T-helper 1 cell treated with Interleukin-12 subunit alpha and Interleukin-12 subunit beta and Interleukin-4 antibody, amounts not matched to agents 30 μg/mL and 1 μg/mL, for 36 hours (primary cell): ENCODE measurements at regions not wholly inside any gene's neighbourhood (a gene's known extent, or its start where the extent isn't known, plus 50 kb on each side); places are given as distances from the start of the nearest gene placed in this dataset.

Experiments used
- H3K27ac Mint-ChIP-seq: one replicate; pipeline ENCODE4 v1.8.0; 2021; ENCODE audit warnings: mild to moderate bottlenecking, mixed read lengths
- H3K27me3 Mint-ChIP-seq: one replicate; pipeline ENCODE4 v1.8.0; 2021; ENCODE audit warnings: low read depth, mixed read lengths
- H3K36me3 Mint-ChIP-seq: one replicate; pipeline ENCODE4 v1.8.0; 2021; ENCODE audit warnings: low read depth, mixed read lengths
- H3K4me1 Mint-ChIP-seq: one replicate; pipeline ENCODE4 v1.8.0; 2021; ENCODE audit warnings: low read depth, mixed read lengths
- H3K4me3 Mint-ChIP-seq: one replicate; pipeline ENCODE4 v1.8.0; 2021; ENCODE audit warnings: mild to moderate bottlenecking, moderate library complexity, mixed read lengths
- H3K9me3 Mint-ChIP-seq: one replicate; pipeline ENCODE4 v1.8.0; 2021; ENCODE audit warnings: mixed read lengths

GRCh38 chr3:27827041-27827440 lies 104.9 kb upstream of the EOMES start:
- H3K36me3 Mint-ChIP-seq = no peaks in the 10 kb centered on the region
- no peaks in the 10 kb centered on the region for H3K27me3 Mint-ChIP-seq
- H3K4me3 Mint-ChIP-seq = no peak overlapping the region
- peaks cover 3% of the 10 kb centered on the region for H3K4me1 Mint-ChIP-seq
- peaks cover 6% of the 10 kb centered on the region for H3K9me3 Mint-ChIP-seq
- H3K27ac Mint-ChIP-seq = no peak overlapping the region

GRCh38 chr3:27840807-27841594 lies 118.9 kb upstream of the EOMES start:
- H3K27me3 Mint-ChIP-seq = no peaks in the 10 kb centered on the region
- H3K36me3 Mint-ChIP-seq = no peaks in the 10 kb centered on the region
- H3K4me1 Mint-ChIP-seq = peaks cover 8% of the 10 kb centered on the region
- H3K4me3 Mint-ChIP-seq = no peak overlapping the region
- H3K27ac Mint-ChIP-seq = no peak overlapping the region
- no peaks in the 10 kb centered on the region for H3K9me3 Mint-ChIP-seq

- Mint-ChIP-seq H3K4me1 (peaks cover 9% of the 10 kb centered on the region), H3K27me3 (peaks cover 3% of the 10 kb centered on the region), H3K9me3 (peaks cover 3% of the 10 kb centered on the region), H3K36me3 (no peaks in the 10 kb centered on the region), H3K27ac (no peak overlapping the region), H3K4me3 (no peak overlapping the region)
Observed at GRCh38 chr3:27844052-27844675, 122.0 kb upstream of the EOMES start.

GRCh38 chr3:27847697-27848096 lies 125.6 kb upstream of the EOMES start:
- Mint-ChIP-seq H3K36me3 (no peaks in the 10 kb centered on the region), H3K4me1 (peaks cover 9% of the 10 kb centered on the region), H3K27ac (no peak overlapping the region), H3K4me3 (no peak overlapping the region), H3K27me3 (peaks cover 3% of the 10 kb centered on the region), H3K9me3 (peaks cover 15% of the 10 kb centered on the region)

- H3K27ac Mint-ChIP-seq = no peak overlapping the region
- peaks cover 3% of the 10 kb centered on the region for H3K27me3 Mint-ChIP-seq
- no peak overlapping the region for H3K4me3 Mint-ChIP-seq
- H3K9me3 Mint-ChIP-seq = peaks cover 23% of the 10 kb centered on the region
- H3K36me3 Mint-ChIP-seq = peaks cover 5% of the 10 kb centered on the region
- peaks cover 7% of the 10 kb centered on the region for H3K4me1 Mint-ChIP-seq
Observed at GRCh38 chr3:27848826-27849225, 126.7 kb upstream of the EOMES start.

- Mint-ChIP-seq H3K27ac (no peak overlapping the region), H3K36me3 (peaks cover 8% of the 10 kb centered on the region), H3K27me3 (no peaks in the 10 kb centered on the region), H3K4me3 (no peak overlapping the region), H3K4me1 (peaks cover 18% of the 10 kb centered on the region), H3K9me3 (peaks cover 9% of the 10 kb centered on the region)
Observed at GRCh38 chr3:27859821-27860220, 137.7 kb upstream of the EOMES start.

GRCh38 chr3:27861046-27862036 lies 139.2 kb upstream of the EOMES start:
- Mint-ChIP-seq H3K9me3 (peaks cover 13% of the 10 kb centered on the region), H3K4me1 (peaks cover 18% of the 10 kb centered on the region), H3K36me3 (peaks cover 9% of the 10 kb centered on the region), H3K27ac (peak overlapping the region; percentile 87), H3K4me3 (peak overlapping the region; percentile 26), H3K27me3 (no peaks in the 10 kb centered on the region)

- no peak overlapping the region for H3K4me3 Mint-ChIP-seq
- H3K27ac Mint-ChIP-seq = no peak overlapping the region
- H3K36me3 Mint-ChIP-seq = peaks cover 12% of the 10 kb centered on the region
- H3K4me1 Mint-ChIP-seq = peaks cover 11% of the 10 kb centered on the region
- no peaks in the 10 kb centered on the region for H3K27me3 Mint-ChIP-seq
- peaks cover 44% of the 10 kb centered on the region for H3K9me3 Mint-ChIP-seq
Observed at GRCh38 chr3:27865731-27866130, 143.6 kb upstream of the EOMES start.

GRCh38 chr3:27869152-27869551 lies 147.0 kb upstream of the EOMES start:
- Mint-ChIP-seq H3K36me3 (peaks cover 14% of the 10 kb centered on the region), H3K9me3 (peaks cover 49% of the 10 kb centered on the region), H3K27me3 (no peaks in the 10 kb centered on the region), H3K4me1 (no peaks in the 10 kb centered on the region), H3K4me3 (no peak overlapping the region), H3K27ac (no peak overlapping the region)

GRCh38 chr3:27877061-27878013 lies 155.2 kb upstream of the EOMES start:
- no peaks in the 10 kb centered on the region for H3K27me3 Mint-ChIP-seq
- H3K4me3 Mint-ChIP-seq = peak overlapping the region; percentile 0
- peak overlapping the region; percentile 2 for H3K27ac Mint-ChIP-seq
- peaks cover 8% of the 10 kb centered on the region for H3K36me3 Mint-ChIP-seq
- H3K9me3 Mint-ChIP-seq = no peaks in the 10 kb centered on the region
- peaks cover 39% of the 10 kb centered on the region for H3K4me1 Mint-ChIP-seq

GRCh38 chr3:27878014-27878383 lies 155.9 kb upstream of the EOMES start:
- Mint-ChIP-seq H3K27ac (peak overlapping the region; percentile 2), H3K27me3 (no peaks in the 10 kb centered on the region), H3K4me1 (peaks cover 39% of the 10 kb centered on the region), H3K4me3 (peak overlapping the region; percentile 0), H3K9me3 (no peaks in the 10 kb centered on the region), H3K36me3 (peaks cover 5% of the 10 kb centered on the region)

GRCh38 chr3:27880969-27881892 lies 159.1 kb upstream of the EOMES start:
- Mint-ChIP-seq H3K27me3 (peaks cover 7% of the 10 kb centered on the region), H3K9me3 (no peaks in the 10 kb centered on the region), H3K4me3 (peak overlapping the region; percentile 80), H3K27ac (peak overlapping the region; percentile 89), H3K36me3 (peaks cover 4% of the 10 kb centered on the region), H3K4me1 (peaks cover 39% of the 10 kb centered on the region)

- Mint-ChIP-seq H3K4me3 (no peak overlapping the region), H3K27me3 (peaks cover 7% of the 10 kb centered on the region), H3K4me1 (peaks cover 30% of the 10 kb centered on the region), H3K27ac (no peak overlapping the region), H3K36me3 (peaks cover 7% of the 10 kb centered on the region), H3K9me3 (no peaks in the 10 kb centered on the region)
Observed at GRCh38 chr3:27883266-27883665, 161.1 kb upstream of the EOMES start.
